HG03280 (cell line): ENCODE measurements at regions not wholly inside any gene's neighbourhood (a gene's known extent, or its start where the extent isn't known, plus 50 kb on each side); places are given as distances from the start of the nearest gene placed in this dataset.
"Not testable (repeated sequence)": the region's sequence is repeated elsewhere in the genome, so short reads cannot be mapped to it uniquely, and the experiment has no call there.

ENCODE experiments used
- ATAC-seq: cut with Tn5 transposase; IDR thresholded peaks from one replicate; pipeline ENCODE4 v1.9.1; 2021; ENCODE audit warnings: mild to moderate bottlenecking, moderate library complexity; ENCODE audit not compliant: unreplicated experiment

- ATAC-seq, result no peak
Observed at GRCh38 chr1:81304187-81304586, 496.5 kb upstream of the ADGRL2 start.

- ATAC-seq, result no peak
Observed at GRCh38 chr1:81299892-81300291, 500.8 kb upstream of the ADGRL2 start.

- ATAC-seq, result no peak
Observed at GRCh38 chr1:81298266-81298665, 502.5 kb upstream of the ADGRL2 start.

- no peak for ATAC-seq
Observed at GRCh38 chr1:81296601-81297000, 504.1 kb upstream of the ADGRL2 start.

- no peak for ATAC-seq
Observed at GRCh38 chr1:81290326-81290725, 510.4 kb upstream of the ADGRL2 start.

GRCh38 chr1:81288689-81289088 lies 512.0 kb upstream of the ADGRL2 start:
- ATAC-seq, result no peak

- no peak for ATAC-seq
Observed at GRCh38 chr1:81287411-81288080, 513.2 kb upstream of the ADGRL2 start.

- ATAC-seq, result no peak
Observed at GRCh38 chr1:81270051-81270450, 530.7 kb upstream of the ADGRL2 start.

- no peak for ATAC-seq
Observed at GRCh38 chr1:81264976-81265375, 535.8 kb upstream of the ADGRL2 start.

- no peak for ATAC-seq
Observed at GRCh38 chr1:81259625-81260411, 540.9 kb upstream of the ADGRL2 start.

- no peak for ATAC-seq
Observed at GRCh38 chr1:81254560-81254959, 546.2 kb upstream of the ADGRL2 start.

- no peak for ATAC-seq
Observed at GRCh38 chr1:81254068-81254467, 546.7 kb upstream of the ADGRL2 start.

- ATAC-seq, result no peak
Observed at GRCh38 chr1:81252471-81253151, 548.1 kb upstream of the ADGRL2 start.

GRCh38 chr1:81250825-81251224 lies 549.9 kb upstream of the ADGRL2 start:
- not testable (repeated sequence) for ATAC-seq

- ATAC-seq, result not testable (repeated sequence)
Observed at GRCh38 chr1:81245084-81245715, 555.5 kb upstream of the ADGRL2 start.

GRCh38 chr1:81244612-81245011 lies 556.1 kb upstream of the ADGRL2 start:
- not testable (repeated sequence) for ATAC-seq

GRCh38 chr1:81242103-81242502 lies 558.6 kb upstream of the ADGRL2 start:
- no peak for ATAC-seq

- no peak for ATAC-seq
Observed at GRCh38 chr1:81238129-81238528, 562.6 kb upstream of the ADGRL2 start.

GRCh38 chr1:81237473-81238089 lies 563.2 kb upstream of the ADGRL2 start:
- ATAC-seq, result no peak

- ATAC-seq, result no peak
Observed at GRCh38 chr1:81234237-81234636, 566.5 kb upstream of the ADGRL2 start.

- ATAC-seq, result no peak
Observed at GRCh38 chr1:81233591-81233990, 567.1 kb upstream of the ADGRL2 start.
